ENCODE measurements at regions not wholly inside any gene's neighbourhood (a gene's known extent, or its start where the extent isn't known, plus 50 kb on each side); places are given as distances from the start of the nearest gene placed in this dataset.
"Not testable (repeated sequence)": the region's sequence is repeated elsewhere in the genome, so short reads cannot be mapped to it uniquely, and the experiment has no call there.

DNA sequence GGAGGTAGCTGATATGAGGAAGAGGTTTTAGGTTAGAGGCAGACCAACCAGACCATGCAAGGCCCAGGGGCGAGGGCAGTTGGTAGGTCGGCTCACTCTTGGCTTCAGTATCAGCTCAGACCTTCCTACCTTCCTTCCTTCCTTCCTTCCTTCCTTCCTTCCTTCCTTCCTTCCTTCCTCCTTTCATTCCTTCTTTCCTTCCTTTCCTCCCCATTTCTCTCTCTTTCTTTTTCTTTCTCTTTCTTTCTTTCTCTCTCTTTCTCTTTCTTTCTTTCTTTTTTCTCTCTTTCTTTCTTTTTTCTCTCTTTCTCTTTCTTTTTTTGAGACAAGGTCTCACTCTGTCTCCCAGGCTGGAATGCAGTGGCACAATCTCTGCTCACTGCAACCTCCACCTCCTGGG lies 89.1 kb downstream of the MAB21L3 start:
- not testable (repeated sequence) for TF ChIP-seq POLR2A, POLR2AphosphoS5 (IDR thresholded peaks at IDR 0.05; ENCODE audit: low read depth, low read length)

All from GM12892 (cell line).